HG03571 (cell line): ENCODE measurements at regions not wholly inside any gene's neighbourhood (a gene's known extent, or its start where the extent isn't known, plus 50 kb on each side); places are given as distances from the start of the nearest gene placed in this dataset.
"Not testable (repeated sequence)": the region's sequence is repeated elsewhere in the genome, so short reads cannot be mapped to it uniquely, and the experiment has no call there.

Experiments
- ATAC-seq: cut with Tn5 transposase; IDR thresholded peaks from one replicate; pipeline ENCODE4 v1.9.1; 2021; ENCODE audit not compliant: unreplicated experiment

DNA sequence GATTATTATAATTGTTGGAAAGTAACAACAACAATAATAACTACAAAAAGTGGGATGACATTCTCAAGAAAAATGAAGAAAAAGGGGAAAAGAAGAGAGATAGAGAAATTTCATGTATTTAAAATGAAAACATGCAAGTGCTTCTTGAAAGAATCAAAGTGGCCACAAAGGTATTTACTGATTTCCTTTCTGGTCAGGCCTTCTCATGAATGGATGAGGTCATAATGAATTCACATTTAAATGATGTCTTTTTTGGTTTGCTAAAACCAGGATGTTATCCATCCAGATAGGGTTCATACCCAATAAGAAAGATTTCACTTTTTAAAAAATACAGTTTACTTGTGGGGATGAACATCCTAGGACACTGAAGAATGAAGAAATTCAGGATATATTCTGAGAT, 446.4 kb upstream of the PTGER4 start:
- ATAC-seq = no peak

DNA sequence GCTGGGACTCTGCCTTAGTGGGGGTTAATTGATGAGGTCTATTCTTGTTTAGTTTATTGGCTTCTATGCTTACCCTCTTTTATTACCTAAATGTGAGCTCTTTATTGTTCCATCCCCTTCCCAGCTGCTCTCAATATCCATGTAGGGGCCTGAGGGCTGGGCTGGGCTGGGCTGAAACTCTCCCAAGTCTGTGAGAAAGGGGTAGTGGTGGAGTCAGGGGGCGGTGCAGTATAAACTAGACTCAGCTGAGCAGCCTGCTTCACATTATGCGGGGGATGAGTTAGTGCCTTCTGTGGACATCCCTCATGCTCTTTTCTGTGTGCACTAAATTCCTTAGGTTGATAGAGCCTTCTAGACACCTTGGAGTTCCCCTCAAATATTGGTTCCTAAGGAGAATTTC, 451.8 kb upstream of the PTGER4 start:
- no peak for ATAC-seq

DNA sequence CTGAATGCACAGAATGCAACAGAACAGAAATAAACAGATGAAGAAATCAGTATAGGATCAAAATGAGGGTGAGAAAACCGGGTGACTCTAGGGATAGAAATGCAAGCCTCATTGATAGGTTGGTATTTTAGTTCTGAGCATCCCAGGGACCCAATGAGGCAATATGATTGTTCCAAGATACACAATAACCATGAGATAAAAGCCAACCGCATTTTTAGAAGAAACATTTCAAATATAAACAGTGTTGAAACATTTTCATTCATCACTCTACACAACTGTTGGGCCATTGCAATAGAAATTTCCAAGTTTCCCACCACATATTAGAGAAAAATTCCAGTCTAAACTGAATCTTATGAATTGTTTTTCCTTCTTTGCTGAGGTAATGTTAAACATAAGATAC, 452.3 kb upstream of the PTGER4 start:
- no peak for ATAC-seq

DNA sequence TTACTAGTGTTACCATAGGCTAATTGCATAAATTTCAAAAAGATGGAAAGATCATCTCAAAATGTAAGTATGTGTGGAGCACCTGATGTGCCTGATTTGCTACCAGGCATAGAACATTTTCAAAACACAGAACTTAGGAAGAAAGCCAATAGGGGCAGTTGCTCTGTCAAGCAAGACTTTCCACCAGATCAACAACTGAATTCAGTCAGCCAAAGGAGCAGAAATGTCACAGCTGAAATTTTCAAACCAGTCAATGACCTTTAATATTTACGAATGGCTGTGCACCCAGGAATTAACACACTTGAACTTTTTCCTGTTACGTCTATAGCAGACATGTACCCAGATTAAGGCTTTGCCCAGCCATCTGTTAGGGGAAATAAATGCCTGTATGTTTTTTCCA, 452.8 kb upstream of the PTGER4 start:
- ATAC-seq = no peak

DNA sequence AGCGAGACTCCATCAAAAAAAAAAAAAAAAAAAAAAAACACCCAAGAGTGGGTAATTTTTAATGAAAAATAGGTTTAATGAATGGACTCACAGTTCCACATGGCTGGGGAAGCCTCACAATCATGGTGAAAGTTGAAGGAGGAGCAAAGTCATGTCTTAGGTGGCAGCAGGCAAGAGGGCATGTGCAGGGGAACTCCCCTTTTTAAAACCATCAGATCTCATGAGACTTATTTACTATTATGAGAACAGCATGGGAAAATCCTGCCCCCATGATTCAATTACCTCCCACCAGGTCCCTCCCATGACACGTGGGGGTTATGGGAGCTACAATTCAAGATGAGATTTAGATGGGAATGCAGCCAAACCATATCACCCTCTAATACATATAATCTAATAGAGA, 454.6 kb upstream of the PTGER4 start:
- not testable (repeated sequence) for ATAC-seq

DNA sequence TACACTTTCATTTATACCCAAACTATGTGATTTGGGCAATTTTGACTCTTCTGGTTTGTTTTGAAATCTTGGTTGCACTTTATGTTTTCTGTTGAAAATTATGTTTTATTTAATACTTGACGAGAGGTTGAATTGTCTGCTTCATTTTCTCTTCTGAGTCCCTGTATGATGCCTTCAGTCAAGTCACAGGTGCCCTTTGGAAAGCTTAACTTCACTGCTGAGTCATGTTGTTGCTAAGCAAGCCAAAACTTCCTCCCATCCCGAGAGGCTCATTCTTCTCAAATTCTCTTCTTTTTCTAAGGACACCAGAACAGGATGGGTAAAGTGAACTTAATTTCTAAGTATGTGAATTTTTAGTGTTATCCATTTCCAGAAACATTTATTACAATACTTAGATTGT, 455.3 kb upstream of the PTGER4 start:
- peak; percentile 18 for ATAC-seq

DNA sequence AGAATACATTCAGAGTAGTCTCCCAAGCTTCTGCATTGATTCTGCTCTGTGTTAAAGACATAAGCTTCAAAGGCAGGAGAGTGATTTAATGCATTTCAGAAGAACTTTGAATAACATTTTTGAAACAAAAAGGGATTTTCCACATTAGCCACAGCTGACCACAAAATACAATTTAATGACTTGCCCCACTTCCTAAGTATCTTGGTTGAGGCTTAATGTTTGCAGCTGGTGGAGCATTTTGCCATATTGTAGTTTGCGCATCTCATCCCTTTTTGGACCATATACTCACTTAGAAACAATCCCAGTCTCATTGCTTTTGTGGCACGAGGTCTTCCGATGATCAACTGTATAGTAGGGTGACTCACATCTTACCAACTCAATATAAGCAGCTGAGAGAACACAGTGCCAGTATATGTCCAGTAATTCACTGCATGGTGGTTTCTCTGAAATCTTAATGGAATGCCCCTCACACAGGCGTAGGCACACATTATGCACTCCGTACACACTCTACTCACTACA, 455.8 kb upstream of the PTGER4 start:
- ATAC-seq = peak; percentile 45

GRCh38 chr5:40221796-40222195, 457.9 kb upstream of the PTGER4 start:
- ATAC-seq = no peak

GRCh38 chr5:40221255-40221654, 458.5 kb upstream of the PTGER4 start:
- no peak for ATAC-seq

DNA sequence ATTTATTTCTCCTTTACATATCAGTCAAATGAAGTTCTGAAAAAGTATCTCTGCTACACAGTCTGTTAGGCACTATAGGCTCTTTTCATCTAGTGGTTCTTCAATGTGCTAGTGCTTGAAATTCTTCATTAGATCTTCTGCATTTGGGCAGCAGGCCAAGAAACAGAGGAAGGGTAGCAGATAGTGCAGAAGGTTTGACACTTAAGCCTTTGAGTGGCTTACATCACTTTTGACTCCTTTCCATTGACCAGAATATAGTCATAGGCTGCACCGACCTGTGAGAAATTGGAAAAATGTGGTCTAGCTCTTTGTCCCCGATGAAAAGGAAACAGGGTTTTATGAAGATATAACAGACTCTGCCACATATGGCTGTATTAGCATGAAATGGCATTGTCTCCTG, 459.5 kb upstream of the PTGER4 start:
- no peak for ATAC-seq

GRCh38 chr5:40217553-40217952, 462.2 kb upstream of the PTGER4 start:
- ATAC-seq = no peak

GRCh38 chr5:40210694-40211093, 469.0 kb upstream of the PTGER4 start:
- no peak for ATAC-seq

DNA sequence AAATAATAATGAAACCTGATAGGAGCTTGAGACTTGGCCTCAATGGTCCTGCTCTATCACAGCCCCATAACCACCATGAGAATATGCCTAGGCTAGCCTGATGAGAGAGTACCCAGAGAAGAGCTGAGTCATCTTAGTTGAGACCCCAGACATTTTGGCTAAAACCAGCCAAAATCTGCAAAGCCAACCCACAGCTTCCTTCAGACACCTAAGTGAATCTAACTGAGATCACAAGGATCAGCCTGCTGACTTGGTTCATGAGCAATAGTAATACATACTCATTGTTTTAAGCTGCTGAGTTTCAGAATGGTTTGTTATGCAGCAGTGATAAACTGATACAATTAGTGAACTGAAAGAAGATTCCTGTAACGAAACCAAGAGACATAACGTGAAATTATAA, 473.7 kb upstream of the PTGER4 start:
- ATAC-seq = no peak

DNA sequence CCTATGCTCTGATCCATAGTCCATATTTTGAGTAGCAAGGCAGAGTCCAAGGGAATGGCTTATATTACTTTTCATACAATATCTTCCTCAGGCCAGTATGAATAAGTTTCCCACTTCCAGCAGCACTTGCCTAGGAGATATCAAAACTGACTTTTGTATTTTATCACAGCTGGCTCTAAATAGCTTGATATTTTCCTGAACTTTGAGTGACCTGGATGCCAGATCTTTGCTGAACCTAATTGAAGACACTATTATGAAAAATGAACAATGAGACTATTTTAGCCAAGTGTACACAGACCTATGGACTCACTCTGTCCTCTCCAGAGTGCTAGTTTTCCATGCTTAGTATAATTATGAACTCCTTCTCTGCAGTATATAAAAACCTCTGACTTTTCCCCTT, 475.6 kb upstream of the PTGER4 start:
- ATAC-seq = no peak

DNA sequence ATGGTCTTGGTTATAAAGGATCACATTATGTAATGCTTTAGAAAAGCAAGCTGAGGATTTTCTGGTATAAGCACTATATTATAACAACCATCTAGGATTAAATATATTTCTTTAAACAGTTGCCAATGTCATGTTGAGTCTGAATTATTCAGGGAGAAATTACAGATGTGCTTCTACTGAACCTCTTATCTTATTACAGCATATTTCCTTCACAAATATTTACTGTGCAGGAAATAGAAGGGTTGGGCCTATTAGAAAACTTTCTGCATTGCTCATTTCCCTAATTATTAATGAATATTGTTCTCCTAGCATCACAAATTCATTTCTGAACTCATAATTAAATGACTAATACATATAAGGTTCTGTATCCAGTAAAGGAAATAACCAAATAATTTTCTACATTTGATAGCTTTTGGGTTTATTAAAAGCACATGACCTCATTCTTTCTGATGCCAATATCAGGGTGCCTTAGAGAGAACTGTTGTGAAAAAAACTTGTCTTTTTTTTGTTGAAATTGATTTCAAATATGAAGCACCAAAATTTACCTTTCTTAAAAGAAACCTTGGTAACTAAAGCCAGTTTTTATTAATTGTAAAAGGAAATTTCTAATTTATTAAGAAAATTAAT, 476.8 kb upstream of the PTGER4 start:
- ATAC-seq = no peak

GRCh38 chr5:40198736-40199135, 481.0 kb upstream of the PTGER4 start:
- ATAC-seq = no peak

GRCh38 chr5:40195574-40195973, 484.1 kb upstream of the PTGER4 start:
- ATAC-seq = not testable (repeated sequence)

GRCh38 chr5:40191150-40191549, 488.6 kb upstream of the PTGER4 start:
- no peak for ATAC-seq

DNA sequence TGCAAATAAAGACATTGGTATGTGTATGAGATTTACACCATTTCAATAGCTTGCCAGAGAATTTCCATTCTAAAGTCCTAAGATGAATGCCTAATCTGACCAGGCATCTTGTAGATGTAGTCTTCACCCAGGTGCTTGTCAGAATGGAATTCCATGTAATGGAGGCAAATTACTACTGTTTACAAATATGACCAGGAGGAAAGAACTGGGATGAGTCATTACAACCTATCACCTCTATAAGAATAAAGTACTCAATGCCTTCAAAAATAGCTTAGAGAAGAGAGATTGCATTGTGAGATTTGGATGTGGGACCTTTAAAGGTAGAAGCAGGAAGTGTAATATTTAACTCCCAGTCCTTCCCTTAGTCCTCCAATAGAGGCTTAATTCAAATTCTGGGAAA, 507.0 kb upstream of the PTGER4 start:
- ATAC-seq = no peak

DNA sequence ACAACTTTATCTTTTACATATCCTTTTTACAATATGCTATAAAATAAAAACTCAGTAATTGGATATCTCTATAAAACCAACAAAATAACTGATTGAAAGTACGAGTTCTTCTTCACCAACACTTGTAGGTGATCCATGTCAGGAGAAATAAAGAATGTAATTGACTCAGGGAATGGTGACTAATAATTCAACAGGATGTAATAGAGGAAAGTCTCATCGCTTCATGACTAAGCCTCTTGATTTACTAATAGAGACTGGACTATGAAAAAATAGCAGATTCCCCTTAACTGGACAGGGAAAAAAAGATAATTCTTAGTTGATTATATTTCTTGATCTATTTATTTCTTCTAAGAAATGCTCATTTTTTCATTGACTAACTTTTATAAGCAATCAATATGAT, 507.7 kb upstream of the PTGER4 start:
- ATAC-seq = no peak

DNA sequence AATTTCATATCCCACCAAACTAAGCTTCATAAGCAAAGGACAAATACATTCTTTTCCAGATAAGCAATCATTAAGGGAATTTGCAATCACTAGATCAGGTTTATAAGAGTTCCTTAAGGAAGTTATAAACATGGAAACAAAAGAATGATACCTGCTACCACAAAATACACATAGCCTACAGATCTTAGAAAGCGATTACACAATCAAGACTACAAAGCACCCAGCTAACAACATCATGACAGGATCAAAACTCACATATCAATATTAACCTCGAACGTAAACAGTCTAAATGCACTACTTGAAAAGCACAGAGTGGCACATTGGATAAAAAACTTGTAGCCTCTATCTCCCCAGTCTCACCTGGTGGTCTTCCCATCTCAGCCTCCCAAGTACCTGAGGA, 512.4 kb upstream of the PTGER4 start:
- ATAC-seq = no peak

DNA sequence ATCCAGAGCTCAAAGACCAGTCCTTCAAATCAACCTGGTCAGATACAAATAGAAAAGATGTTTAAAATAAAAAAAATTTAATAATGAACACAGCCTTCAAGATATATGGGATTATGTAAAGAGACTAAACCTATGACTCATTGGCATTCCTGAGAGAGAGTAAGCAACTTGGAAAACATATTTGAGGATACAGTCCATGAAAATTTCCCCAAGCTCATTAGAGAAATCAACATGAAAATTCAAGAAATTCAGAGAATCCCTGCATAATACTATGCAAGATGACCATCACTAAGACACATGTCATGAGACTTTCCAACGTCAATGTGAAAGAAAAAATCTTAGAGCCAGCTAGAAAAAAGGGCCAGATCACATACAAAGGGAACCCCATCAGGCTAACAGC, 512.9 kb upstream of the PTGER4 start:
- ATAC-seq = no peak
